ENCODE measurements at regions not wholly inside any gene's neighbourhood (a gene's known extent, or its start where the extent isn't known, plus 50 kb on each side); places are given as distances from the start of the nearest gene placed in this dataset.

GRCh38 chr7:114229246-114229645 lies 185.4 kb upstream of the FOXP2 start:
- H3K4me3 ChIP-seq (ENCODE audit: low read depth, low read length) = no peak overlapping the region
- DNase-seq (ENCODE audit: low read depth) = no peak
- TF ChIP-seq, protein P1, sequence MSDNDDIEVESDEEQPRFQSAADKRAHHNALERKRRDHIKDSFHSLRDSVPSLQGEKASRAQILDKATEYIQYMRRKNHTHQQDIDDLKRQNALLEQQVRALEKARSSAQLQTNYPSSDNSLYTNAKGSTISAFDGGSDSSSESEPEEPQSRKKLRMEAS (IDR thresholded peaks at IDR 0.05; ENCODE audit: low read depth, low read length) = no peak
- TF ChIP-seq MYC (IDR thresholded peaks at IDR 0.05; ENCODE audit: low read depth, low read length) (no peak), POLR2A (IDR thresholded peaks at IDR 0.05; ENCODE audit: extremely low read depth, insufficient read length) (no peak)
- TF ChIP-seq, protein P2, sequence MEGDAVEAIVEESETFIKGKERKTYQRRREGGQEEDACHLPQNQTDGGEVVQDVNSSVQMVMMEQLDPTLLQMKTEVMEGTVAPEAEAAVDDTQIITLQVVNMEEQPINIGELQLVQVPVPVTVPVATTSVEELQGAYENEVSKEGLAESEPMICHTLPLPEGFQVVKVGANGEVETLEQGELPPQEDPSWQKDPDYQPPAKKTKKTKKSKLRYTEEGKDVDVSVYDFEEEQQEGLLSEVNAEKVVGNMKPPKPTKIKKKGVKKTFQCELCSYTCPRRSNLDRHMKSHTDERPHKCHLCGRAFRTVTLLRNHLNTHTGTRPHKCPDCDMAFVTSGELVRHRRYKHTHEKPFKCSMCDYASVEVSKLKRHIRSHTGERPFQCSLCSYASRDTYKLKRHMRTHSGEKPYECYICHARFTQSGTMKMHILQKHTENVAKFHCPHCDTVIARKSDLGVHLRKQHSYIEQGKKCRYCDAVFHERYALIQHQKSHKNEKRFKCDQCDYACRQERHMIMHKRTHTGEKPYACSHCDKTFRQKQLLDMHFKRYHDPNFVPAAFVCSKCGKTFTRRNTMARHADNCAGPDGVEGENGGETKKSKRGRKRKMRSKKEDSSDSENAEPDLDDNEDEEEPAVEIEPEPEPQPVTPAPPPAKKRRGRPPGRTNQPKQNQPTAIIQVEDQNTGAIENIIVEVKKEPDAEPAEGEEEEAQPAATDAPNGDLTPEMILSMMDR (IDR thresholded peaks at IDR 0.05; ENCODE audit: low read depth, low read length) = no peak

- H3K4me3 ChIP-seq (ENCODE audit: low read depth, low read length) = no peak overlapping the region
- no peak for DNase-seq (ENCODE audit: low read depth)
- TF ChIP-seq POLR2A (IDR thresholded peaks at IDR 0.05; ENCODE audit: extremely low read depth, insufficient read length) (no peak), MYC (IDR thresholded peaks at IDR 0.05; ENCODE audit: low read depth, low read length) (no peak)
- TF ChIP-seq, protein P1 (IDR thresholded peaks at IDR 0.05; ENCODE audit: low read depth, low read length) = no peak
- TF ChIP-seq, protein P2 (IDR thresholded peaks at IDR 0.05; ENCODE audit: low read depth, low read length) = no peak
These were observed 188.8 kb upstream of the FOXP2 start for GRCh38 chr7:114225784-114226183.

GRCh38 chr7:114218283-114218682 lies 196.3 kb upstream of the FOXP2 start:
- DNase-seq (ENCODE audit: low read depth) = no peak
- TF ChIP-seq POLR2A (IDR thresholded peaks at IDR 0.05; ENCODE audit: extremely low read depth, insufficient read length) = no peak
- TF ChIP-seq, protein P1 (IDR thresholded peaks at IDR 0.05; ENCODE audit: low read depth, low read length) = no peak
- TF ChIP-seq MYC (IDR thresholded peaks at IDR 0.05; ENCODE audit: low read depth, low read length) = no peak
- TF ChIP-seq, protein P2 (IDR thresholded peaks at IDR 0.05; ENCODE audit: low read depth, low read length) = no peak
- H3K4me3 ChIP-seq (ENCODE audit: low read depth, low read length) = no peak overlapping the region

- DNase-seq (ENCODE audit: low read depth) = peak; percentile 12
- H3K4me3 ChIP-seq (ENCODE audit: low read depth, low read length) = no peak overlapping the region
- TF ChIP-seq, protein P2 (IDR thresholded peaks at IDR 0.05; ENCODE audit: low read depth, low read length) = peak; percentile 8
- TF ChIP-seq, protein P1 (IDR thresholded peaks at IDR 0.05; ENCODE audit: low read depth, low read length) = no peak
- no peak for TF ChIP-seq POLR2A (IDR thresholded peaks at IDR 0.05; ENCODE audit: extremely low read depth, insufficient read length)
- TF ChIP-seq MYC (IDR thresholded peaks at IDR 0.05; ENCODE audit: low read depth, low read length) = no peak
These were observed 197.4 kb upstream of the FOXP2 start for GRCh38 chr7:114217026-114217806.

GRCh38 chr7:114214466-114214865 lies 200.1 kb upstream of the FOXP2 start:
- TF ChIP-seq, protein P1 (IDR thresholded peaks at IDR 0.05; ENCODE audit: low read depth, low read length) = no peak
- TF ChIP-seq, protein P2 (IDR thresholded peaks at IDR 0.05; ENCODE audit: low read depth, low read length) = no peak
- no peak for TF ChIP-seq MYC (IDR thresholded peaks at IDR 0.05; ENCODE audit: low read depth, low read length)
- TF ChIP-seq POLR2A (IDR thresholded peaks at IDR 0.05; ENCODE audit: extremely low read depth, insufficient read length) = no peak
- H3K4me3 ChIP-seq (ENCODE audit: low read depth, low read length) = no peak overlapping the region
- no peak for DNase-seq (ENCODE audit: low read depth)

All from NB4 (cell line).